GM23248 (cell line): ENCODE measurements at regions not wholly inside any gene's neighbourhood (a gene's known extent, or its start where the extent isn't known, plus 50 kb on each side); places are given as distances from the start of the nearest gene placed in this dataset.

Experiments used
- EZH2 ChIP-seq: fragments of 200-600 bp; sonication (generic); IDR thresholded peaks from 2 replicates; pipeline ENCODE4 v1.6.1; 2018; ENCODE audit warnings: antibody characterized with exemption, mild to moderate bottlenecking; ENCODE audit not compliant: insufficient read depth, poor library complexity, severe bottlenecking
- EZH2phosphoT487 ChIP-seq: fragments of 200-600 bp; sonication (generic); IDR thresholded peaks from 2 replicates; pipeline ENCODE4 v1.6.1; 2018; ENCODE audit warnings: antibody characterized with exemption, moderate library complexity, mild to moderate bottlenecking, low read depth; ENCODE audit not compliant: insufficient read depth

GRCh38 chr9:88725300-88726019, 190.5 kb downstream of the NXNL2 start:
- TF ChIP-seq EZH2 (no peak), EZH2phosphoT487 (no peak)
